Endothelial cell (in vitro differentiated cells): ENCODE measurements at regions not wholly inside any gene's neighbourhood (a gene's known extent, or its start where the extent isn't known, plus 50 kb on each side); places are given as distances from the start of the nearest gene placed in this dataset.

Source experiments
- DNase-seq: peaks from one replicate; pipeline ENCODE4 v3.0.0; 2021; ENCODE audit warnings: low spot score
- H3K27ac Mint-ChIP-seq: one replicate; pipeline ENCODE4 v1.8.0; 2021; ENCODE audit warnings: mixed read lengths, inconsistent platforms; ENCODE audit not compliant: unreplicated experiment
- H3K27me3 Mint-ChIP-seq: one replicate; pipeline ENCODE4 v1.8.0; 2021; ENCODE audit warnings: mild to moderate bottlenecking, moderate library complexity, mixed read lengths, inconsistent platforms; ENCODE audit not compliant: unreplicated experiment
- H3K36me3 Mint-ChIP-seq: one replicate; pipeline ENCODE4 v1.8.0; 2021; ENCODE audit warnings: mild to moderate bottlenecking, low read depth, mixed read lengths, inconsistent platforms; ENCODE audit not compliant: unreplicated experiment
- H3K4me1 Mint-ChIP-seq: one replicate; pipeline ENCODE4 v1.8.0; 2021; ENCODE audit warnings: mild to moderate bottlenecking, mixed read lengths, inconsistent platforms; ENCODE audit not compliant: unreplicated experiment
- H3K4me3 Mint-ChIP-seq: one replicate; pipeline ENCODE4 v1.8.0; 2021; ENCODE audit warnings: mild to moderate bottlenecking, mixed read lengths, inconsistent platforms; ENCODE audit not compliant: unreplicated experiment
- H3K9me3 Mint-ChIP-seq: one replicate; pipeline ENCODE4 v1.8.0; 2021; ENCODE audit warnings: mixed read lengths, inconsistent platforms; ENCODE audit not compliant: unreplicated experiment
- TF ChIP-seq, protein P1 (sequence below): fragments of 200-600 bp; sonication (generic); IDR thresholded peaks from one replicate; pipeline ENCODE4 v1.5.0; 2021; ENCODE audit warnings: antibody characterized with exemption; ENCODE audit not compliant: unreplicated experiment

DNA sequence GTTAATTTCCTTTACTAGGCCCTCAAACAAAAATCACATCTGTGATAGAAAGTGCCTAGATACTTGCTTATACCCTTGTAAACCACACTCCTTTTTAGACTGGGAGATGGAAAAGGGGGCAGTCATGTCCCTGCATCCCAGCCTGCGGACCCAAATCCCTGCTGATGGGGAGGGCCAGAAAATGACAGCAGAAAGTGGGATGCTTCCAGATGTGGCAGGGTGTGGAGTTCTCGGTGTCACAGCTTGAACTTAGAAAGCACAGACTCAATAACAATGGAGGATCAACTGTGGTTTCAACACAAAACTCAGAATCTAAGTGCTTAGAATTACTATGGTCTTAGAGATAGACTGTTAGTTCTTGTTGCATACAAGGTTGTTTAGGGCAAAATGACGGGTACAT lies 95.6 kb upstream of the F3 start:
- TF ChIP-seq, protein P1, sequence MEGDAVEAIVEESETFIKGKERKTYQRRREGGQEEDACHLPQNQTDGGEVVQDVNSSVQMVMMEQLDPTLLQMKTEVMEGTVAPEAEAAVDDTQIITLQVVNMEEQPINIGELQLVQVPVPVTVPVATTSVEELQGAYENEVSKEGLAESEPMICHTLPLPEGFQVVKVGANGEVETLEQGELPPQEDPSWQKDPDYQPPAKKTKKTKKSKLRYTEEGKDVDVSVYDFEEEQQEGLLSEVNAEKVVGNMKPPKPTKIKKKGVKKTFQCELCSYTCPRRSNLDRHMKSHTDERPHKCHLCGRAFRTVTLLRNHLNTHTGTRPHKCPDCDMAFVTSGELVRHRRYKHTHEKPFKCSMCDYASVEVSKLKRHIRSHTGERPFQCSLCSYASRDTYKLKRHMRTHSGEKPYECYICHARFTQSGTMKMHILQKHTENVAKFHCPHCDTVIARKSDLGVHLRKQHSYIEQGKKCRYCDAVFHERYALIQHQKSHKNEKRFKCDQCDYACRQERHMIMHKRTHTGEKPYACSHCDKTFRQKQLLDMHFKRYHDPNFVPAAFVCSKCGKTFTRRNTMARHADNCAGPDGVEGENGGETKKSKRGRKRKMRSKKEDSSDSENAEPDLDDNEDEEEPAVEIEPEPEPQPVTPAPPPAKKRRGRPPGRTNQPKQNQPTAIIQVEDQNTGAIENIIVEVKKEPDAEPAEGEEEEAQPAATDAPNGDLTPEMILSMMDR, result no peak

DNA sequence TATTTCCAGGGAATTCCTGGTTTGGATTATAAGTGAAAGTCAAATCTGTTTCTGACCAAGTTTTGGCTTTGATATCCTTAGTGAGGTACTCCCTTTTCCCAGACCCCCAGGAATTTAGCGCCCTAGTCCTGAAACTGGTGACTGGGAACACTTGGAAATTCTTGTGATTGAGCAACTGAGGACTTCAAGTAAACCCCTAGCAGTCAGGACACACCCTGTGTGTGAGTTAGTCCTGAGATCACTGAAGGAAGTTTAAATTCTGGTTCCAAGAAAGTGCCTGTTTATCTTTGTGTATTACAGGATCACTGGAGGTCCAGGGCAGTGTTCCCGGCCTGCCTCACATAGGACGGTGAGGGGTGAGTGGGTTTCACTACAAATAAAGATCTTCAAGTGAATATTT lies 95.1 kb upstream of the F3 start:
- Mint-ChIP-seq H3K9me3 (no peaks in the 10 kb centered on the region), H3K27ac (no peak overlapping the region), H3K27me3 (no peaks in the 10 kb centered on the region), H3K4me1 (no peaks in the 10 kb centered on the region), H3K4me3 (no peak overlapping the region), H3K36me3 (no peaks in the 10 kb centered on the region)
- TF ChIP-seq, protein P1, result no peak
- no peak for DNase-seq

More for the DNA sequence above, 95.6 kb upstream of the F3 start:
- H3K4me1 Mint-ChIP-seq, result no peaks in the 10 kb centered on the region
- no peak for DNase-seq
- H3K4me3 Mint-ChIP-seq, result no peak overlapping the region
- no peak overlapping the region for H3K27ac Mint-ChIP-seq
- H3K27me3 Mint-ChIP-seq, result no peaks in the 10 kb centered on the region
- no peaks in the 10 kb centered on the region for H3K9me3 Mint-ChIP-seq
- H3K36me3 Mint-ChIP-seq, result no peaks in the 10 kb centered on the region

DNA sequence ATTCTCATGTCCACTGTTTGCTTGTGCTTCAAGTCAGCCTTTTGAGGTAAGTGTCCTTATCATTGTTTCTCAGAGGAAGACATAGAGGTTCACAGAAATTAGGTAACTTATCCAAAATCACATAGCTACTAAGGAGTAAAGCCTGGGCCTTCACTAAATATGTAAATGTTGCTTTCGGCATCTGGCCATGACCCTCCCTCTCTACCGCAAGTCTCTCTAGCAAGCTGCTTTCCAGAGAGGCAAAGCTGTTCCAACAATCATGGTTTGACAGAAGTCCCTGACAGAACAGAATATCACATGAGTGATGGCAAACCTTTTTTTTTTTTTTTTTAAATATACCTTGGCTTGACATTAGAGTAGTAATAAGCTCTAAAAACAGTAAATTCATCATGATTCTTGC lies 94.5 kb upstream of the F3 start:
- Mint-ChIP-seq H3K4me3 (no peak overlapping the region), H3K27ac (no peak overlapping the region), H3K9me3 (no peaks in the 10 kb centered on the region), H3K27me3 (no peaks in the 10 kb centered on the region), H3K4me1 (no peaks in the 10 kb centered on the region), H3K36me3 (no peaks in the 10 kb centered on the region)
- TF ChIP-seq, protein P1, result no peak
- no peak for DNase-seq

DNA sequence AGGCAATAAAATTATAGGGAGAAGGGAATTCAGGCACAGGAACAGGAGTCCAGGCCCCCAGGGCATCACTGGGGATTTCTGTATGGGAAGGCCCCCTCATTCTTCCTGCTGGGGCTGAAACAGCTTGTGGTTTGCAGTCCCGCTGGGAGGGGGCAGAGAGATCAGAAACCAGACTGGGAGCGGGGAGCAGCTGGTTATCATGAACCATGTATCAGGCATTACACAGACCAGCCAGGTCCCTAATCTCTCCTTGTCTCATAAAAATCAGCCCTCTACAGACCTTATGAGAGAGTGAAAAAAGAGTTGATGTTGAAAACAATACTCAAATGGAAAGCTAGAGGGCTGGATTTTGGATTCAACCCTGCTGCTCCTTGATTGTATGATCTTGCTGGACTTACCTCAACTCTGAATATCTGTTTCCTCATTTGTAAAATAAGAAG lies 93.4 kb upstream of the F3 start:
- Mint-ChIP-seq H3K4me1 (peaks cover 5% of the 10 kb centered on the region), H3K27me3 (no peaks in the 10 kb centered on the region), H3K36me3 (no peaks in the 10 kb centered on the region), H3K27ac (no peak overlapping the region), H3K9me3 (no peaks in the 10 kb centered on the region), H3K4me3 (no peak overlapping the region)
- no peak for DNase-seq
- TF ChIP-seq, protein P1, result no peak

DNA sequence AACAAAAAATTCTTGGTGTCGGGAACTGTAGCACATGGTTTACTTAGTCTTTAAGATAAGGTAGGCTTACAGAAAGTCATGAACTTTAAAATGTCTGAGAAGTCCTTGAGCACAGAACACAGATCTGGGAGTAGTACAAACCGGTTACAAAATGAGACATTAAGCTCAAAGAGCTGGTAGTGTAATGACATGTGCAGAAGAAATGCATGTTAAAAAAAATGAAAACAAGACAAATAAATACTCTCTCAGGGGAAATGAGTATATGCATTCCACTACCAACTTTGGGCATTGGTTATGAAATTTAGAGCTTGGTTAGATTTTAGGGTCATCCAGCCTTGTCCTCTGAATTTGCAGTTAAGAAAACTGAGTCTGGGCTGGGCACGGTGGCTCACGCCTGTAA lies 91.5 kb upstream of the F3 start:
- peaks cover 10% of the 10 kb centered on the region for H3K4me1 Mint-ChIP-seq
- no peaks in the 10 kb centered on the region for H3K9me3 Mint-ChIP-seq
- H3K36me3 Mint-ChIP-seq, result no peaks in the 10 kb centered on the region
- TF ChIP-seq, protein P1, result no peak
- H3K4me3 Mint-ChIP-seq, result no peak overlapping the region
- H3K27ac Mint-ChIP-seq, result no peak overlapping the region
- DNase-seq, result no peak
- peaks cover 2% of the 10 kb centered on the region for H3K27me3 Mint-ChIP-seq
